HG02623 (cell line): ENCODE measurements at regions not wholly inside any gene's neighbourhood (a gene's known extent, or its start where the extent isn't known, plus 50 kb on each side); places are given as distances from the start of the nearest gene placed in this dataset.

Source experiments
- ATAC-seq: cut with Tn5 transposase; IDR thresholded peaks from one replicate; pipeline ENCODE4 v1.9.1; 2021; ENCODE audit warnings: moderate library complexity; ENCODE audit not compliant: unreplicated experiment

- no peak for ATAC-seq
Observed at GRCh38 chr10:126783806-126784557, 113.5 kb upstream of the C10orf90 start.

GRCh38 chr10:126787201-126787600 is 116.7 kb upstream of the C10orf90 start:
- ATAC-seq, result no peak

- no peak for ATAC-seq
Observed at GRCh38 chr10:126795318-126795717, 109.9 kb upstream of the DOCK1 start.

- no peak for ATAC-seq
Observed at GRCh38 chr10:126798649-126799048, 106.6 kb upstream of the DOCK1 start.

DNA sequence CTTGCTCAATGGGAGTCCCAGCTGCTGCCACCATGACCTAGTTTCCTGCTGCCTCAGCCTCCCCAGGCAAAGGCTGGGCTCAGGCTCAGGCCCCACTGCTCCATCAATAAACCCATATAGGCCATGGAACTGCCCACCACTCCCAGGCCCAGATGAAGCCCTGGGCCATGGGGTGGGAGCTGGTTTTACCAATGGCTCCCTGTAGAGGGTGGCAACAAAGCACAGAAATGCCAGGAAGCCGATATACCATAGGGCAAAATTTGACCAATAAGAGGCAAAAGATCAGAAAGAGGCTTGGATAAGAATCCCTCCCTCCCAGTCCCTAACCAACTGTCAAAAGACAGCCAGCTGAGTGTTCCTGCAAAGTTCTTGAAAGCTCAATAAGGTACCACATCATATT is 101.8 kb upstream of the DOCK1 start:
- no peak for ATAC-seq

DNA sequence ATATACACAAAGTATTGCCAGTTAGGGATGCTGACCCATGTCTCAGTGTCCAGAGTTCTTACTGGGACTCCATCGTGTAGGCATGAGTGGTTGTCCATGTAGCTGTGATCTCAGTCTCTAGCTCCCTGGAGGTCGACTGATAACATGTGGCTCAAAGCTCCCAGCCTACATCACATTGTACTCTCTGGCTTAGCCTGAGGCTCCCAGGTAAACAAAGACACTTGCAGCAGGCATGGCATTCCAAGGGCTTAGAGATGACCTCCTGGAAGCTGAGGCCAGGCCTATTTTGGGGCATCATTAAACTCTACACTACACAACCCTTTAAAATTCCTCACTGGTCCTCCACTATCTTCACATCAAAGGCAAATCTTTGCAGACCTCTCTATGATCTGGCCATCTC is 100.8 kb upstream of the DOCK1 start:
- ATAC-seq, result no peak

DNA sequence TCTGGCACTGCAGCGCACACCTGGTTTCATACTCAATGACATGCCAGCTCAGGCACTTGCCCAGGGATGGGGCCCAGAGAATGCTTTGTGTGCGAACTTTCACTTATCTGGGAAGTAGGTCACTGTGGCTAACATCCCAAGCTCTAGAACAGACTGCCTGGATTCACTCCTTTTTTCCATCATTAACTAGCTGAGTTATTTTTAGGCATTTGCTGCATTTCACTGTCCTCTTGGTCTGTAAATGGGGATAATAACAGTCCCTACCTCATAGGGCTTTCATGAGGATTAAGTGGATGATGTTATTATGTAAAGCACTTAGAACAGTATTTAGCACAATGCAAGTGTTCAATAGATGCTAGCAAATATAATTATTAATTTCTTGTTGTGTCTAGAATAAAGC is 98.7 kb upstream of the DOCK1 start:
- no peak for ATAC-seq

DNA sequence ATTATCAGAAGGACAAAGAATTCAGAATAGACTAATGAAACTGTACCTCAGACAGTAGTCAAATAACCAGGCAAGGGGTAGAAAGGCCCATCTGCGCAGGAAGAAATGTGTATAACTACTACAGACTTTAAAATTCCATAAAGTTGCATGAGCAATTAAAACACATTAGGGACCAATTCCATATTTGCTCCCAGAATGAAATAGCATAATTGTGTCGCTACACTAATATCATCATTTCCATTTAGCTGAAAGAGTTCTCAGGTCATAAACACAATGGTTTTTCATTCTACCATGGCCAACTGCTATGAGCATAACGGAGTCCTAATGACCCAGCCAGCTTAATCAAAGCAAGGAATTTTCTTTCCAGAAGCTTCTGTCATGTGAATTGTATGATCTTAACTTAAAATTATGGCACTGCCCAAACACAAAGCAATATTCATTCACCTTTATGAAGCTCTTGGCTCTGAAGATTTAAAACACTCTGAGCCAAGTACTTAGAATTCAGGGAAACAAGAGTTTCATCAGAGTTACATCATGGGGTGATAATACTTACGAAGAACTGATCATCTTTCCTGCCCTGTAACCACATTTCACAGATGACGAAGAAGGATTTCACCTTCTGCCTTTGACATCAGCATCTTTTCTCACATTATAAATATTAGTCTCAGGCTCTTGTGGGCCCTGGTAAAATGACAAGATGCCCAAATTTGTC is 98.1 kb upstream of the DOCK1 start:
- ATAC-seq, result no peak

DNA sequence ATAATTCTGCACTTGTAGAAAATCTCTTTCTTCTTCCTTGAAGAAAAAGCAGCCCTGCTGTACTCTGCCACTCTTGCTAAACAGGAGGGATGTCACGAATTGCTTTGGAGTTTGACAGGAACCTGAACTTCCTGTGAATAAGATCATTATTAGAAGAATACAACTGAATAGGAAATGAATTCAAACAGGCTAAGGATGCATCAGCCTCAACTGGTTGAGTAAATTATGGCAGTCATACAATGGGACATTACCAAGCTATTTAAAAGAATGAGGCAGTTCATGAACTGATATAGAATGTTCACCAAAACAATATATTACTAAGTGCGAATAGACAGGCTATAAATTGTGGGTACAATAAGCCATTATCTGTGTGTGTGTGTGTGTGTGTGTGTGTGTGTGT is 97.1 kb upstream of the DOCK1 start:
- no peak for ATAC-seq

DNA sequence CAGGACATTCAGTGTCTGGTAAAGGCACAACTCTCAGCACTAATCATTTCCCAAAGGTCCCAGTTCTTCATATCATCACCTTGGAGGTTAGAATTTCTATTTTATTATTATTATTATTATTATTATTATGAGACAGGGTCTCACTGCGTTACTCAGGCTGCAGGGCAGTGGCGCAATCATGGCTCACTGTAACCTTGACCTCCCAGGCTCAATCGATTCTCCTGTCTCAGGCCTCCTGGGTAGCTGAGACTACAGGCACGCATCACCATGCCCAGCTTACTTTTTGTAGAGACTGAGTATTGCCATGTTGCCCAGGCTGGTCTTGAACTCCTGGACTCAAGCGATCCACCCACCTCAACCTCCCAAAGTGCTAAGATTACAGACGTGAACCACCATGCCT is 91.8 kb upstream of the DOCK1 start:
- no peak for ATAC-seq

GRCh38 chr10:126833542-126833941 is 71.7 kb upstream of the DOCK1 start:
- ATAC-seq, result no peak

DNA sequence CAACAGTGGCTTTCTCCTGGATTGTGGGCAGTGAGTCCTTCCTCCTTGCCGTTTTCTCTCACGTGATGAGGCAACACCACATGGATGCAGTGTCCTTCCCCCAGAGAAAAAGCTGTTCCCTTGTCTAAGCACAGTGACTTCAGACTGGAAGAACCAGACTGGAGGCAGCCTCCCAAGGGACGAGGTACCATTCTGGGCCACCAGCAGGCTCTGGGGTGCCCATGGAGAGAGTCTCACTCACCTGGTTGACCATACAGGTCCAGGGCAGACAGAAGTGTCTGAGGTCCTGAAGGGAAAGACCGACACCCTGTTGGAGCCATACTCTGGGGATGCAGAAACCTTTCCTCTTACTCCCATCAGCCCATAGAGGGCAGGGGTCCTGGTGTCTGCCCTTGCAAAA is 69.2 kb upstream of the DOCK1 start:
- ATAC-seq, result no peak

- no peak for ATAC-seq
Observed at GRCh38 chr10:126838316-126838715, 66.9 kb upstream of the DOCK1 start.

- ATAC-seq, result no peak
Observed at GRCh38 chr10:126839094-126839761, 66.0 kb upstream of the DOCK1 start.

DNA sequence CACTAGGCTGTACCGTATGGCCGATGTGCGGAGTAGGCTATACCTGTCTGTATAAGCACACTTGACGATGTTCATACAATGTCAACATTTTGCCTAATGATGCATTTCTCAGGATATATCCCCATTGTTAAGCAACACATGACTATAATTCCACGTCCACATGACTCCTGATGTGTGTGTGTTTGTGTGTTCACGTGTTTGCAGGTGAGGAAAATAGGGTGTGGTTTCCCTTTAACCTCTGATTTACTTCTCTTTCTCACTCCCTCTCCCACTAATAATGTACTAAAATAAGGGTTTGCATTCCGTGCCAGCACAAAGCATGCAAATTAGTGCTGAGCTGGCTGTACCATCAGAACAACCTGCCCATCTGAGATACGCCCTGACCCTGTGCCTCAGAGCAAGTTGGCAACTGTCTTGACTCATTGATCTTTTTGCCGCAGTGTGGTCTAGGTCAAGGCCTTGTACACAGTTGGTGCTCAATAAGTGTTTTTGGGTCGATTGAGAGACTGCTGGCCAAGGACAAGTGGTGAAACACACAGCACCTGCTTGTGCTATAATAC is 64.6 kb upstream of the DOCK1 start:
- no peak for ATAC-seq

GRCh38 chr10:126841341-126841895 is 63.8 kb upstream of the DOCK1 start:
- ATAC-seq, result no peak

DNA sequence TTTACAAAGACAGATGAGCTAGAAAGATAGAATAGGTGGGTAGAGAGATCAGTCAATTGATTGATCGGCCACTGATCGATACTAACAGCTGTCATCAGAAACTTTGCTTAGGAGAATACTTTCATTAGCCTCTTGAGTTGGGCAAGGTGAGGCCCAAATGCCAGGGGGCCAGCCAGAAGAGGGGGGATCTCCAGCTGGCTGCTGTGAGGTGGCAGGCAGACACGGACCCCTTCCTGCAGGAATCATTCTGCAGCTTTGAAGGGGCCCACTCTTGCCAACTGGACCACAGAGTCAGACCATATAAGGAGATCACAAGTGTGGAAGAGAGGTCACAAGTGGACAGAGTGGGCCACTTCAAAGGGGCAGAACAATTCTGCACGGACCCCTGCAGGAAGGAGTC is 62.9 kb upstream of the DOCK1 start:
- ATAC-seq, result no peak

GRCh38 chr10:126842836-126843235 is 62.4 kb upstream of the DOCK1 start:
- ATAC-seq, result no peak

DNA sequence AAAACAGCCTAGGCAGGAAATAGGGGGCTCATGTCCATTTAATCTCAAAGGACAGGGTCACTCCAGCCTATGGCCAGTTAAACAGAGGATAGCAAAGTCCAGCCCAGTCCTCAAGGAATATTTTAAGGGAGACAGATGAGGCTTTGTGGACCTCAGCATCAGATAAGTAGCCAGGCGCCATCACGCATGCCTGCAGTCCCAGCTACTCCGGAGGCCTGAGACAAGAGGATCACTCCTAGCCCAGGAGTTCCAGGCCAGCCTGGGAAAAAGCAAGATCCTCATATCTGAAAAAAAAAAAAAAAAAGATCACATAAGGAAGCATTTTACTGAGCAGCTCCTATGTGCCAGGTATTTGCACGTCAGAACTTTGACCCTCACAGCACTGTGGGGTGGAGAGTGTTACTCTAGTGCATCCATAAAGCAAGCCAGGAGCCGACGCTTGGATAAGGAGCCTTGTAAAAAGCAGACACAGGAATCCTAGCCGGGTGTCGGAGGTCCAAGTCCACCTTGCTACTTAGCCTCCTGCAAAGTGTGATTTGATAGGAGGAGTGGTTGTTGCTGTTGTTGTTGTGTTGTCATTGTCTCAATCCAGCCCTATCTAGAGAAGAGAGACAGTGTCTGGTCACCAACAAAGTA is 61.8 kb upstream of the DOCK1 start:
- ATAC-seq, result no peak

DNA sequence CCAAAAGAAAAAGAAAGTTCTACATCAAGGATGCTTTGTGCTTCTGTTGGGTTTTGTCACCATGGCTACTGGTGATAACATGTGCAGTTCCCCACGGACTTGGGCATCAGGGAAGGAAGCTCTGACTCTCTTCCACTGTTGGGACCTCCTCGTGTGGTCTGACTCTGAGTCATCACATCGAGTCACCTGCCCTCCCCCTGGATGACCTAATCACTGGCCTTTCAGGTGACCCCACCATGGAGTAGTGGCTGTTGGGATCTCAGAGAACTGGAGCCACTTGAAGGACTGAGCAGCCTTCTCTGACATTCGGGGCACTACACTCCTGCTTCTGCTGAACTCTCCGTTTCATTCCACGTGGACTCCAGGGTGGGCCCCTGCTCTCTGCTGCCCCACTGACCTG is 60.8 kb upstream of the DOCK1 start:
- ATAC-seq, result no peak

- ATAC-seq, result no peak
Observed at GRCh38 chr10:126846469-126846868, 58.8 kb upstream of the DOCK1 start.
